Activated naive CD8-positive, alpha-beta T cell treated with anti-CD3 and anti-CD28 coated beads, Interleukin-2, amount 50 U/mL, for 24 hours (primary cell): ENCODE measurements at regions not wholly inside any gene's neighbourhood (a gene's known extent, or its start where the extent isn't known, plus 50 kb on each side); places are given as distances from the start of the nearest gene placed in this dataset.

ENCODE experiments used
- ATAC-seq: fragments of 150-1000 bp; cut with Tn5 transposase; one replicate; pipeline ENCODE4 v1.10.0; 2021
- DNase-seq: peaks from one replicate; pipeline ENCODE4 v3.0.0; 2021
- H3K27ac Mint-ChIP-seq: one replicate; pipeline ENCODE4 v1.8.0; 2021; ENCODE audit warnings: mild to moderate bottlenecking, mixed read lengths
- H3K27me3 Mint-ChIP-seq: one replicate; pipeline ENCODE4 v1.8.0; 2021; ENCODE audit warnings: mixed read lengths
- H3K36me3 Mint-ChIP-seq: one replicate; pipeline ENCODE4 v1.8.0; 2021; ENCODE audit warnings: low read depth, mixed read lengths
- H3K4me1 Mint-ChIP-seq: one replicate; pipeline ENCODE4 v1.8.0; 2021; ENCODE audit warnings: mixed read lengths
- H3K4me3 Mint-ChIP-seq: one replicate; pipeline ENCODE4 v1.8.0; 2021; ENCODE audit warnings: mild to moderate bottlenecking, moderate library complexity, mixed read lengths
- H3K9me3 Mint-ChIP-seq: one replicate; pipeline ENCODE4 v1.8.0; 2021; ENCODE audit warnings: mixed read lengths

- no peaks in the 10 kb centered on the region for H3K27me3 Mint-ChIP-seq
- H3K4me1 Mint-ChIP-seq = peaks cover 8% of the 10 kb centered on the region
- DNase-seq (no peak), ATAC-seq (no peak)
- no peaks in the 10 kb centered on the region for H3K36me3 Mint-ChIP-seq
- H3K4me3 Mint-ChIP-seq = no peak overlapping the region
- peaks cover 3% of the 10 kb centered on the region for H3K9me3 Mint-ChIP-seq
- H3K27ac Mint-ChIP-seq = no peak overlapping the region
Observed at GRCh38 chr18:54772056-54772455, 56.2 kb upstream of the RAB27B start.

GRCh38 chr18:54774423-54774822 is 53.9 kb upstream of the RAB27B start:
- Mint-ChIP-seq H3K4me1 (peaks cover 8% of the 10 kb centered on the region), H3K4me3 (no peak overlapping the region), H3K9me3 (peaks cover 3% of the 10 kb centered on the region), H3K36me3 (no peaks in the 10 kb centered on the region), H3K27ac (no peak overlapping the region), H3K27me3 (no peaks in the 10 kb centered on the region)
- no peak for DNase-seq
- ATAC-seq = no peak

GRCh38 chr18:54774981-54775665 is 53.2 kb upstream of the RAB27B start:
- Mint-ChIP-seq H3K27ac (no peak overlapping the region), H3K4me1 (peaks cover 8% of the 10 kb centered on the region), H3K9me3 (peaks cover 3% of the 10 kb centered on the region), H3K4me3 (no peak overlapping the region), H3K36me3 (no peaks in the 10 kb centered on the region), H3K27me3 (no peaks in the 10 kb centered on the region)
- no peak for DNase-seq
- ATAC-seq = no peak

GRCh38 chr18:54775686-54776085 is 52.6 kb upstream of the RAB27B start:
- Mint-ChIP-seq H3K9me3 (peaks cover 3% of the 10 kb centered on the region), H3K36me3 (no peaks in the 10 kb centered on the region), H3K4me3 (no peak overlapping the region), H3K27me3 (no peaks in the 10 kb centered on the region), H3K27ac (no peak overlapping the region), H3K4me1 (peaks cover 8% of the 10 kb centered on the region)
- ATAC-seq = no peak
- no peak for DNase-seq

DNA sequence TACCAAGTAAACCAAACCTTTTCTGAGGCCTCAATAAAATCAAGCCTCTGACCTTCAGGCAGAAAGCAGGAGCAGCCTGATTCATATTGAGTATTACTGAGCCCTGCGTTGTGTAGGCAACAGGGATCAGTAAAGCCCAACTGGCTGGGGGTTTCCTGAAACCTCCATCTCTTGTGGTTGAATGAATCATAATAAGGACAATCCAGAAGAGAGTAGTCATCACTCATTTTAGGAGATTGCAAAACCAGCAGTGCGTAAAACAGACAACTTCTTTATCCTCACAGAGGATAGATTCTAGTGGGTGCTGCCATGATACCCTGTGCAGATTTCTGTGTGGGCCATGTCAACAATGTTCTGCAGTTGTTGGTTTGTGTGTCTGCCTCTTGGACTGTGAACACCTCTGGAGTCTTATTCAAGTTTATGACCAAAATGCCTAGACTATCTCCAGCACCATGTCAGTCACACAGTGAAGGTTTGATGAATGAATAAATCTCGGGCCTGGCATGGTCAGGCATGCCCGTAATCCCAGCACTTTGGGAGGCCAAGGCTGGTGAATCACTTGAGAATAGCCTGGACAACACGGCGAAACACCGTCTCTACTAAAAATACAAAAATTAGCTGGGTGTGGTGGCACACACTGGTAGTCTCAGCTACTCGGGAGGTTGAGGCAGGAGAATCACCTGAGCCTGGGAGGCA is 51.8 kb upstream of the RAB27B start:
- H3K27me3 Mint-ChIP-seq = no peaks in the 10 kb centered on the region
- no peak overlapping the region for H3K4me3 Mint-ChIP-seq
- no peaks in the 10 kb centered on the region for H3K9me3 Mint-ChIP-seq
- H3K4me1 Mint-ChIP-seq = peaks cover 8% of the 10 kb centered on the region
- H3K27ac Mint-ChIP-seq = no peak overlapping the region
- no peaks in the 10 kb centered on the region for H3K36me3 Mint-ChIP-seq
- DNase-seq (no peak), ATAC-seq (peak; percentile 93)

- no peak for ATAC-seq
- no peaks in the 10 kb centered on the region for H3K27me3 Mint-ChIP-seq
- H3K36me3 Mint-ChIP-seq = no peaks in the 10 kb centered on the region
- no peak overlapping the region for H3K4me3 Mint-ChIP-seq
- peaks cover 8% of the 10 kb centered on the region for H3K4me1 Mint-ChIP-seq
- H3K9me3 Mint-ChIP-seq = no peaks in the 10 kb centered on the region
- no peak overlapping the region for H3K27ac Mint-ChIP-seq
- DNase-seq = no peak
Observed at GRCh38 chr18:54777118-54777791, 51.0 kb upstream of the RAB27B start.

DNA sequence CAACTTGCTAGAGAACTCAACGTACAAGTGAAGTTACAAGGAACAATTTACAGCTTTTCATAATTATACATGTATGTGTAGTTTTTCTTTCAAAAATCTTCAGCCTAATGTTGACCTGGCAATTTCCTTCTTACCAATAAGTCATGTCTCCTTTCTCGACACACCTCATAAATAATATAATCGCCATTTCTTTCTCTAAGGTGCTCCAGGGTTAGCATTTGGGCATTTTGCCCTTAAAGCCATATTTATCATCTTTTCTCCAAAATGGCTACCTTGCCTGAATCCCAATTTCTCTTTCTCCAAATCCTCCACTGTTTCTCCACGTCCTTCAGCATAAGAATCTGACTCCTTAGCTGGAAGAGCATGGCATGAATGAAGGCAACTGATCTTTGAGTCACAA is 50.3 kb upstream of the RAB27B start:
- no peak for ATAC-seq
- Mint-ChIP-seq H3K27me3 (no peaks in the 10 kb centered on the region), H3K9me3 (no peaks in the 10 kb centered on the region), H3K4me1 (peaks cover 8% of the 10 kb centered on the region), H3K27ac (no peak overlapping the region), H3K36me3 (no peaks in the 10 kb centered on the region), H3K4me3 (no peak overlapping the region)
- DNase-seq = no peak
